AG04450 (cell line): ENCODE measurements at regions not wholly inside any gene's neighbourhood (a gene's known extent, or its start where the extent isn't known, plus 50 kb on each side); places are given as distances from the start of the nearest gene placed in this dataset.

Source experiments
- CTCF ChIA-PET: fragments of 300-600, 350-600 bp; formaldehyde crosslinking; extraction: SDS; loops from one replicate; lab custom pipeline; 2022; ENCODE audit warnings: antibody characterized with exemption, inconsistent platforms; lab: Charles Lee
- POLR2A ChIA-PET: fragments of 350-600 bp; formaldehyde crosslinking; extraction: SDS; loops from one replicate; lab custom pipeline; 2021; ENCODE audit warnings: antibody characterized with exemption, inconsistent platforms; lab: Yijun Ruan, JAX
- DNase-seq: peaks from one replicate; pipeline ENCODE4 v3.0.0-alpha.2; 2011; ENCODE audit warnings: low read depth, low spot score
- H3K27ac ChIP-seq: one replicate; pipeline ENCODE4 v1.5.1; 2012; ENCODE audit warnings: low read depth, low read length, control low read depth
- H3K27me3 ChIP-seq: one replicate; pipeline ENCODE4 v1.6.0; 2012; ENCODE audit warnings: low read length; ENCODE audit not compliant: control insufficient read depth, insufficient read depth
- H3K4me3 ChIP-seq: 2 replicates; pipeline ENCODE4 v1.5.1; 2011; ENCODE audit warnings: mild to moderate bottlenecking, low read depth, low read length, control low read depth
- H3K9me3 ChIP-seq: 2 replicates; pipeline ENCODE4 v1.5.1; 2012; ENCODE audit warnings: low read length; ENCODE audit not compliant: control insufficient read depth, insufficient read depth
- CTCF ChIP-seq: IDR thresholded peaks from 2 replicates; pipeline ENCODE4 v1.5.1; 2011; ENCODE audit warnings: low read depth, low read length, control low read depth, inconsistent platforms

- H3K9me3 ChIP-seq, result peaks cover 3% of the 10 kb centered on the region; the same call in 1 of the 2 replicates
- POLR2A ChIA-PET, result no interaction called here
- no peaks in the 10 kb centered on the region for H3K27me3 ChIP-seq
- TF ChIP-seq CTCF, result no peak
- no peak for DNase-seq
- H3K27ac ChIP-seq, result no peak overlapping the region
- CTCF ChIA-PET, result interaction anchor here (1.1 kb wide), 1 partner anchor 718 kb away, joined by 5 read pairs; no protein-coding TSS in a partner anchor
- no peak overlapping the region for H3K4me3 ChIP-seq
These were observed 513.0 kb downstream of the XIRP2 start for GRCh38 chr2:167401309-167401708.

GRCh38 chr2:167400546-167400945 lies 512.3 kb downstream of the XIRP2 start:
- DNase-seq, result no peak
- Histone ChIP-seq H3K4me3 (no peak overlapping the region), H3K9me3 (peaks cover 3% of the 10 kb centered on the region; the same call in 1 of the 2 replicates), H3K27ac (no peak overlapping the region), H3K27me3 (no peaks in the 10 kb centered on the region)
- ChIA-PET CTCF (no interaction called here), POLR2A (no interaction called here)
- no peak for TF ChIP-seq CTCF

GRCh38 chr2:167398873-167399272 lies 510.6 kb downstream of the XIRP2 start:
- CTCF ChIA-PET, result no interaction called here
- POLR2A ChIA-PET, result no interaction called here
- no peak overlapping the region for H3K27ac ChIP-seq
- peaks cover under 1% of the 10 kb centered on the region; the same call in 1 of the 2 replicates for H3K9me3 ChIP-seq
- TF ChIP-seq CTCF, result no peak
- H3K27me3 ChIP-seq, result no peaks in the 10 kb centered on the region
- H3K4me3 ChIP-seq, result no peak overlapping the region
- DNase-seq, result no peak

- H3K27me3 ChIP-seq, result no peaks in the 10 kb centered on the region
- CTCF ChIA-PET, result no interaction called here
- DNase-seq, result no peak
- H3K4me3 ChIP-seq, result no peak overlapping the region
- no peaks in the 10 kb centered on the region for H3K9me3 ChIP-seq
- POLR2A ChIA-PET, result no interaction called here
- no peak overlapping the region for H3K27ac ChIP-seq
- TF ChIP-seq CTCF, result no peak
These were observed 500.6 kb downstream of the XIRP2 start for GRCh38 chr2:167388901-167389300.

DNA sequence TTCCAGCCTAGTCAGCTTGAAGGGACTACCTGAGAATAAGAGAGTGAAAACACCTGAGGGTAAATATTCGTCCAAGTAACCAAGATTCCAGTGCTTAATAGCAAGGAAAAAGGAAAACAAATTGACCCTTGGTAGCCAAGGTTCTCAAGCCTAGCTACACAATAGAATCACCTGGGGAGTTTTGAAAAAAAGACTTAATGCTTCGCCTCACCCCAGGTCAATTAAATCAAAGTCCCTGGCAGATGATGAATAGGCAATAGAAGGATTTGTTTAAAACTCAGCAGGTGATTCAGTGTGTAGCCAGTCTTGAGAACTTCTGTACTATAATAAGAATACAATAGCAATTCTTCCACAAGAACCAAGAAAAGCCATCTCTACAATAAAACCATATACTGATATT lies 500.2 kb downstream of the XIRP2 start:
- no peak overlapping the region for H3K4me3 ChIP-seq
- CTCF ChIA-PET, result interaction anchor here (0.6 kb wide), 1 partner anchor 1207 kb away, joined by 3 read pairs; no protein-coding TSS in a partner anchor
- POLR2A ChIA-PET, result no interaction called here
- H3K27me3 ChIP-seq, result no peaks in the 10 kb centered on the region
- TF ChIP-seq CTCF, result no peak
- H3K27ac ChIP-seq, result no peak overlapping the region
- DNase-seq, result no peak
- H3K9me3 ChIP-seq, result no peaks in the 10 kb centered on the region
